ENCODE measurements at regions not wholly inside any gene's neighbourhood (a gene's known extent, or its start where the extent isn't known, plus 50 kb on each side); places are given as distances from the start of the nearest gene placed in this dataset.

DNA sequence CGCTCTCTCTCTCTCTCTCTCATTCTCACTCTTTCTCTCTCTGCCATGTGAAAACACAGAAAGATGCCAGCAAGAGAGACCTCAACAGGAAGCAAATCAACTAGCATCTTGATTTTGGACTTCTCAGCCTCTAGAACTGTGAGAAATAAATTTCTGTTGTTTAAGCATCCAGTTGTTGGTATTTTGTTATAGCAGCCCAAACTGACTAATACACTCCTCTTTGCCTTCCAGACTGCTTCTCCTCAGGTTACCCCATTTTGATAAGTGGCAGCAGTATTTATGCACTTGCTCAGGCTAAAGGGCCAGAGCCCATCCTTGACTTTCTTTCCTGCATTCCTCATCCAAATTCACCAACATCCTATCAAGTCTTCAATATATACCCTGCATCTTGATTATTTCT is 76.6 kb upstream of the NANOGP8 start:
- Histone ChIP-seq H3K4me1 (ENCODE audit: control insufficient read depth, extremely low read depth, insufficient read depth, low read length) (no peaks in the 10 kb centered on the region), H3K27me3 (ENCODE audit: control insufficient read depth, insufficient read depth, low read length) (no peaks in the 10 kb centered on the region), H2AFZ (ENCODE audit: low read length) (no peak overlapping the region), H3K9me3 (ENCODE audit: control insufficient read depth, insufficient read depth, low read depth, low read length) (no peaks in the 10 kb centered on the region), H3K4me3 (replicated peaks in 1 of 4; ENCODE audit: control extremely low read depth in 1 of 4, insufficient read depth in 1 of 4, low read depth in 3 of 4, low read length in 4 of 4) (no peak overlapping the region), H4K20me1 (ENCODE audit: control insufficient read depth, extremely low read depth, insufficient read depth, low read length) (no peaks in the 10 kb centered on the region), H3K79me2 (ENCODE audit: control insufficient read depth, insufficient read depth, low read length) (no peaks in the 10 kb centered on the region), H3K36me3 (ENCODE audit: control insufficient read depth, insufficient read depth, low read length) (no peaks in the 10 kb centered on the region), H3K9ac (ENCODE audit: insufficient read depth, low read length) (no peak overlapping the region), H3K27ac (ENCODE audit: insufficient read depth, low read length) (no peak overlapping the region), H3K4me2 (ENCODE audit: extremely low read depth, insufficient read depth, low read length) (no peak overlapping the region)
- DNase-seq (ENCODE audit: low read depth in 2 of 2): no peak
- no peak for TF ChIP-seq EZH2 (IDR thresholded peaks at IDR 0.05; ENCODE audit: low read length, missing control alignments)
- TF ChIP-seq, protein P1, sequence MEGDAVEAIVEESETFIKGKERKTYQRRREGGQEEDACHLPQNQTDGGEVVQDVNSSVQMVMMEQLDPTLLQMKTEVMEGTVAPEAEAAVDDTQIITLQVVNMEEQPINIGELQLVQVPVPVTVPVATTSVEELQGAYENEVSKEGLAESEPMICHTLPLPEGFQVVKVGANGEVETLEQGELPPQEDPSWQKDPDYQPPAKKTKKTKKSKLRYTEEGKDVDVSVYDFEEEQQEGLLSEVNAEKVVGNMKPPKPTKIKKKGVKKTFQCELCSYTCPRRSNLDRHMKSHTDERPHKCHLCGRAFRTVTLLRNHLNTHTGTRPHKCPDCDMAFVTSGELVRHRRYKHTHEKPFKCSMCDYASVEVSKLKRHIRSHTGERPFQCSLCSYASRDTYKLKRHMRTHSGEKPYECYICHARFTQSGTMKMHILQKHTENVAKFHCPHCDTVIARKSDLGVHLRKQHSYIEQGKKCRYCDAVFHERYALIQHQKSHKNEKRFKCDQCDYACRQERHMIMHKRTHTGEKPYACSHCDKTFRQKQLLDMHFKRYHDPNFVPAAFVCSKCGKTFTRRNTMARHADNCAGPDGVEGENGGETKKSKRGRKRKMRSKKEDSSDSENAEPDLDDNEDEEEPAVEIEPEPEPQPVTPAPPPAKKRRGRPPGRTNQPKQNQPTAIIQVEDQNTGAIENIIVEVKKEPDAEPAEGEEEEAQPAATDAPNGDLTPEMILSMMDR (conservative IDR thresholded peaks at IDR 0.05 in 1 of 2, IDR thresholded peaks at IDR 0.05 in 1 of 2; ENCODE audit: low read depth in 1 of 2, low read length in 2 of 2): no peak

DNA sequence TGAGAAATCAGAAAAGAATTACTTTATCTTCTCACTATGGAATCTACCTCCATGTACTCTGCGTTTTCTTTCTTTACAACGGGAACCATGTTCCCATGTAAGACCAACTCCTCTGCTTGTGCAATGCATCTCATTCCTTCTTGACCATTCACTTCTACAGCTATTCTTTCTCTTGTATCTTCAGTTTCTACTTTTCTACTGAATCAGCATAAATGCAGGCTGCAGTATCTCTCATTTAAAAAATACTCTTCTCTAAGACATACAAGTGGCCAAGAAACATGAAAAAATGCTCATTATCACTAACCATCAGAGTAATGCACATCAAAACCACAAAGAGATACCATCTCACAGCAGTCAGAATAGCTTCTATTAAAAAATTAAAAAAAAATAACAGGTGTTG is 74.1 kb upstream of the NANOGP8 start:
- H3K27me3 ChIP-seq (ENCODE audit: control insufficient read depth, insufficient read depth, low read length): no peaks in the 10 kb centered on the region
- DNase-seq (ENCODE audit: low read depth in 2 of 2): no peak

DNA sequence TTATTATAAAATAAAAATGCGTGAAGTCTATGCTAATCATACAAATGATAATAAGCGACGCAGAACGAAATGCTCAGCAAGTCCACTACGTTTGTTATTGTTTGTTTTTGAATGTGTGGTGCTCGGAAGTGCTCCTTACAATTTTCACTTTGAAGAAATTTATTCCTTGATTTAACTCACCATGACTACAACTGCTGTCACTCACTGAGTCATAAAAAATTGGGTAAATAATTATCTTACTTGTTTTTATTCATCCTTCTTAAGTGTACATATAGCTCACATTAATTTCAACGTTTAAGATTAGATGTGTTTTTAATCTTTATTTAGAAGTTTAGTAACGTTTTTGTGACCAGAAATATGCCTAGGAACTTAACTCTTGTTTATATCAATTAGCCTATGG is 66.7 kb upstream of the NANOGP8 start:
- H3K9me3 ChIP-seq (ENCODE audit: control insufficient read depth, insufficient read depth, low read depth, low read length): no peaks in the 10 kb centered on the region
- H3K4me3 ChIP-seq (replicated peaks in 1 of 4; ENCODE audit: control extremely low read depth in 1 of 4, insufficient read depth in 1 of 4, low read depth in 3 of 4, low read length in 4 of 4): no peak overlapping the region

More for the DNA sequence above, 74.1 kb upstream of the NANOGP8 start:
- H3K4me3 ChIP-seq (replicated peaks in 1 of 4; ENCODE audit: control extremely low read depth in 1 of 4, insufficient read depth in 1 of 4, low read depth in 3 of 4, low read length in 4 of 4): no peak overlapping the region
- no peaks in the 10 kb centered on the region for H3K36me3 ChIP-seq (ENCODE audit: control insufficient read depth, insufficient read depth, low read length)
- H3K4me2 ChIP-seq (ENCODE audit: extremely low read depth, insufficient read depth, low read length): no peak overlapping the region
- no peaks in the 10 kb centered on the region for H4K20me1 ChIP-seq (ENCODE audit: control insufficient read depth, extremely low read depth, insufficient read depth, low read length)
- no peaks in the 10 kb centered on the region for H3K9me3 ChIP-seq (ENCODE audit: control insufficient read depth, insufficient read depth, low read depth, low read length)
- no peaks in the 10 kb centered on the region for H3K4me1 ChIP-seq (ENCODE audit: control insufficient read depth, extremely low read depth, insufficient read depth, low read length)
- H3K79me2 ChIP-seq (ENCODE audit: control insufficient read depth, insufficient read depth, low read length): no peaks in the 10 kb centered on the region
- H3K9ac ChIP-seq (ENCODE audit: insufficient read depth, low read length): no peak overlapping the region
- no peak overlapping the region for H2AFZ ChIP-seq (ENCODE audit: low read length)
- TF ChIP-seq, protein P1 (conservative IDR thresholded peaks at IDR 0.05 in 1 of 2, IDR thresholded peaks at IDR 0.05 in 1 of 2; ENCODE audit: low read depth in 1 of 2, low read length in 2 of 2): no peak
- TF ChIP-seq EZH2 (IDR thresholded peaks at IDR 0.05; ENCODE audit: low read length, missing control alignments): no peak
- no peak overlapping the region for H3K27ac ChIP-seq (ENCODE audit: insufficient read depth, low read length)

More for the DNA sequence above, 66.7 kb upstream of the NANOGP8 start:
- H3K36me3 ChIP-seq (ENCODE audit: control insufficient read depth, insufficient read depth, low read length): no peaks in the 10 kb centered on the region
- H3K4me2 ChIP-seq (ENCODE audit: extremely low read depth, insufficient read depth, low read length): no peak overlapping the region
- no peaks in the 10 kb centered on the region for H4K20me1 ChIP-seq (ENCODE audit: control insufficient read depth, extremely low read depth, insufficient read depth, low read length)
- no peaks in the 10 kb centered on the region for H3K79me2 ChIP-seq (ENCODE audit: control insufficient read depth, insufficient read depth, low read length)
- no peak overlapping the region for H3K27ac ChIP-seq (ENCODE audit: insufficient read depth, low read length)
- no peak overlapping the region for H3K9ac ChIP-seq (ENCODE audit: insufficient read depth, low read length)
- no peak overlapping the region for H2AFZ ChIP-seq (ENCODE audit: low read length)
- no peaks in the 10 kb centered on the region for H3K27me3 ChIP-seq (ENCODE audit: control insufficient read depth, insufficient read depth, low read length)
- H3K4me1 ChIP-seq (ENCODE audit: control insufficient read depth, extremely low read depth, insufficient read depth, low read length): no peaks in the 10 kb centered on the region
- no peak for TF ChIP-seq EZH2 (IDR thresholded peaks at IDR 0.05; ENCODE audit: low read length, missing control alignments)
- TF ChIP-seq, protein P1 (conservative IDR thresholded peaks at IDR 0.05 in 1 of 2, IDR thresholded peaks at IDR 0.05 in 1 of 2; ENCODE audit: low read depth in 1 of 2, low read length in 2 of 2): no peak
- no peak for DNase-seq (ENCODE audit: low read depth in 2 of 2)
